H9 (cell line): ENCODE measurements at regions not wholly inside any gene's neighbourhood (a gene's known extent, or its start where the extent isn't known, plus 50 kb on each side); places are given as distances from the start of the nearest gene placed in this dataset.

Experiments used
- DNase-seq: peaks from one replicate; pipeline ENCODE4 v3.0.0-alpha.2; 2017
- H2AFZ ChIP-seq: one replicate; pipeline ENCODE4 v1.6.1; 2013; ENCODE audit warnings: mild to moderate bottlenecking, low read length, control low read depth, moderate library complexity
- H2AK5ac ChIP-seq: 2 replicates; pipeline ENCODE4 v1.6.1; 2013; ENCODE audit warnings: low read length, control low read depth, mixed read lengths; ENCODE audit not compliant: insufficient read length
- H2BK120ac ChIP-seq: one replicate; pipeline ENCODE4 v1.6.1; 2013; ENCODE audit warnings: low read depth, mild to moderate bottlenecking, low read length, control low read depth, inconsistent platforms; ENCODE audit not compliant: poor library complexity, severe bottlenecking
- H2BK12ac ChIP-seq: 2 replicates; pipeline ENCODE4 v1.6.1; 2013; ENCODE audit warnings: low read length, control low read depth, mixed read lengths, low read depth; ENCODE audit not compliant: insufficient read length
- H2BK15ac ChIP-seq: 2 replicates; pipeline ENCODE4 v1.6.1; 2013; ENCODE audit warnings: low read depth, low read length, control low read depth
- H2BK20ac ChIP-seq: one replicate; pipeline ENCODE4 v1.6.1; 2013; ENCODE audit warnings: low read depth, mild to moderate bottlenecking, low read length, control low read depth, inconsistent platforms; ENCODE audit not compliant: poor library complexity, severe bottlenecking
- H2BK5ac ChIP-seq: 2 replicates; pipeline ENCODE4 v1.6.1; 2013; ENCODE audit warnings: low read length, control low read depth, mixed read lengths; ENCODE audit not compliant: insufficient read length
- H3K14ac ChIP-seq: 2 replicates; pipeline ENCODE4 v1.6.1; 2013; ENCODE audit warnings: low read length, control low read depth; ENCODE audit not compliant: insufficient read depth
- H3K18ac ChIP-seq: 2 replicates; pipeline ENCODE4 v1.6.1; 2013; ENCODE audit warnings: low read depth, mild to moderate bottlenecking, mixed read lengths, low read length, control low read depth; ENCODE audit not compliant: insufficient read length
- H3K23ac ChIP-seq: 2 replicates; pipeline ENCODE4 v1.6.1; 2013; ENCODE audit warnings: low read length, control low read depth, mixed read lengths, low read depth; ENCODE audit not compliant: insufficient read length
- H3K23me2 ChIP-seq: 2 replicates; pipeline ENCODE4 v1.6.1; 2013; ENCODE audit warnings: low read depth, mild to moderate bottlenecking, mixed read lengths, low read length, control low read depth; ENCODE audit not compliant: insufficient read length, poor library complexity, severe bottlenecking
- H3K27ac ChIP-seq: 2 replicates; pipeline ENCODE4 v1.5.1; 2013; ENCODE audit warnings: low read length, control low read depth, mixed read lengths, low read depth; ENCODE audit not compliant: insufficient read length
- H3K27me3 ChIP-seq: 2 replicates; pipeline ENCODE4 v1.6.1; 2013; ENCODE audit warnings: low read length, control low read depth, inconsistent platforms; ENCODE audit not compliant: insufficient read depth
- H3K4ac ChIP-seq: 2 replicates; pipeline ENCODE4 v1.6.1; 2013; ENCODE audit warnings: low read depth, mild to moderate bottlenecking, control low read depth, inconsistent platforms, low read length, moderate library complexity
- H3K4me1 ChIP-seq: 2 replicates; pipeline ENCODE4 v1.6.1; 2013; ENCODE audit warnings: low read length, control low read depth, inconsistent platforms; ENCODE audit not compliant: insufficient read depth
- H3K4me2 ChIP-seq: 2 replicates; pipeline ENCODE4 v1.6.1; 2013; ENCODE audit warnings: low read length, control low read depth, mixed read lengths; ENCODE audit not compliant: insufficient read length, insufficient read depth
- H3K56ac ChIP-seq: 2 replicates; pipeline ENCODE4 v1.6.1; 2013; ENCODE audit warnings: low read depth, mild to moderate bottlenecking, mixed read lengths, low read length, control low read depth; ENCODE audit not compliant: insufficient read length
- H3K79me1 ChIP-seq: 2 replicates; pipeline ENCODE4 v1.6.1; 2013; ENCODE audit warnings: low read depth, mild to moderate bottlenecking, moderate library complexity, low read length, control low read depth, inconsistent platforms; ENCODE audit not compliant: insufficient read depth, poor library complexity, severe bottlenecking
- H3K79me2 ChIP-seq: 2 replicates; pipeline ENCODE4 v1.6.1; 2013; ENCODE audit warnings: low read length, control low read depth, inconsistent platforms; ENCODE audit not compliant: insufficient read depth
- H3K9ac ChIP-seq: 2 replicates; pipeline ENCODE4 v1.6.1; 2013; ENCODE audit warnings: low read length, control low read depth, mixed read lengths; ENCODE audit not compliant: insufficient read length; ENCODE audit errors: extremely low read depth
- H3K9me3 ChIP-seq: one replicate; pipeline ENCODE4 v1.6.1; 2013; ENCODE audit warnings: low read depth, low read length, inconsistent platforms; ENCODE audit not compliant: control insufficient read depth
- H3T11ph ChIP-seq: one replicate; pipeline ENCODE4 v1.6.1; 2013; ENCODE audit warnings: mild to moderate bottlenecking, low read length, control low read depth, inconsistent platforms
- H4K20me1 ChIP-seq: one replicate; pipeline ENCODE4 v1.6.1; 2013; ENCODE audit not compliant: control insufficient read depth, insufficient read length, insufficient read depth
- H4K5ac ChIP-seq: 2 replicates; pipeline ENCODE4 v1.6.1; 2013; ENCODE audit warnings: low read depth, mild to moderate bottlenecking, mixed read lengths, low read length, control low read depth; ENCODE audit not compliant: insufficient read length
- H4K8ac ChIP-seq: replicated peaks from 2 replicates; pipeline ENCODE4 v1.6.1; 2013; ENCODE audit warnings: low read length, control low read depth, mixed read lengths, low read depth; ENCODE audit not compliant: insufficient read length
- H4K91ac ChIP-seq: 2 replicates; pipeline ENCODE4 v1.6.1; 2013; ENCODE audit warnings: low read depth, mild to moderate bottlenecking, moderate library complexity, mixed read lengths, low read length, control low read depth; ENCODE audit not compliant: insufficient read length
- H3K27ac Mint-ChIP-seq, 3 experiments: 2 replicates in 2 of 3; 3 replicates in 1 of 3; pipeline ENCODE4 v1.8.0; 2020 to 2021; ENCODE audit warnings: mixed read lengths in 3 of 3, mild to moderate bottlenecking in 1 of 3, moderate library complexity in 1 of 3
- H3K27me3 Mint-ChIP-seq: 2 replicates; pipeline ENCODE4 v1.8.0; 2021; ENCODE audit warnings: low read depth, mild to moderate bottlenecking, moderate library complexity, mixed read lengths
- H3K36me3 Mint-ChIP-seq, 3 experiments: 2 replicates in 2 of 3; 3 replicates in 1 of 3; pipeline ENCODE4 v1.8.0; 2020 to 2021; ENCODE audit warnings: low read depth in 3 of 3, mixed read lengths in 3 of 3; ENCODE audit not compliant: insufficient read depth in 1 of 3
- H3K4me1 Mint-ChIP-seq, 2 experiments: 2 replicates each; pipeline ENCODE4 v1.8.0; 2020; ENCODE audit warnings: mixed read lengths in 2 of 2
- H3K4me3 Mint-ChIP-seq, 2 experiments: 2 replicates in 1 of 2; 3 replicates in 1 of 2; pipeline ENCODE4 v1.8.0; 2020 to 2021; ENCODE audit warnings: mild to moderate bottlenecking in 2 of 2, mixed read lengths in 2 of 2, moderate library complexity in 1 of 2
- H3K9me3 Mint-ChIP-seq, 2 experiments: 2 replicates in 1 of 2; 3 replicates in 1 of 2; pipeline ENCODE4 v1.8.0; 2020; ENCODE audit warnings: mild to moderate bottlenecking in 2 of 2, mixed read lengths in 2 of 2, moderate library complexity in 1 of 2
- WGBS: extraction: QIAGEN DNeasy Blood & Tissue Kit; methylation state at CpG from one replicate; pipeline ENCODE4 v1.1.7; 2013; ENCODE audit warnings: missing lambda C conversion rate, low lambda C conversion rate, mixed read lengths; ENCODE audit not compliant: insufficient read length; ENCODE audit errors: extremely low coverage; 5-methylcytosine and 5-hydroxymethylcytosine counted together
- TF ChIP-seq, protein P1 (sequence below): fragments of 200-600 bp; sonication (generic); conservative IDR thresholded peaks from 3 replicates; pipeline ENCODE4 v1.8.0; 2021; ENCODE audit warnings: antibody characterized with exemption, mild to moderate bottlenecking

DNA sequence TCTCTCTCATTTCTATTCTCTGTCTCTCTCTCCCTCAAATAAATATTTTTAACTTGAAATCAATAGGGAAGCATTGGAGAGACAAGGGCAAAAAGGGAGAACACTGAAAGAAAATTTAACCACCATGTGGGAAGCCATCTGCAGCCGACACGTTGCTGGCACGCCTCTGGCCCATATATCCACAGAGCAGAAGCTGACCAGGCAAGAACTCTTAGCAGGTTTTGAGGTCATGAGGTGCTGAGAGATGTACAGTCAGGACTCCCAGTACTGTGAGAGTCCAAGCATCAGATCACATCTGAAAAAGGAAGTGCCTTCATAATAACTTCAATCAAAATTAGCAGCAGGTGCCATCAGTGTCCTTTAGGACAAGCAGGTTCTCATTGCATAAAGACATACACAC, 156.6 kb downstream of the AKAIN1 start:
- peaks cover 6 to 7% of the 10 kb centered on the region in 2 experiments for H3K9me3 Mint-ChIP-seq
- DNase-seq = no peak
- TF ChIP-seq, protein P1, sequence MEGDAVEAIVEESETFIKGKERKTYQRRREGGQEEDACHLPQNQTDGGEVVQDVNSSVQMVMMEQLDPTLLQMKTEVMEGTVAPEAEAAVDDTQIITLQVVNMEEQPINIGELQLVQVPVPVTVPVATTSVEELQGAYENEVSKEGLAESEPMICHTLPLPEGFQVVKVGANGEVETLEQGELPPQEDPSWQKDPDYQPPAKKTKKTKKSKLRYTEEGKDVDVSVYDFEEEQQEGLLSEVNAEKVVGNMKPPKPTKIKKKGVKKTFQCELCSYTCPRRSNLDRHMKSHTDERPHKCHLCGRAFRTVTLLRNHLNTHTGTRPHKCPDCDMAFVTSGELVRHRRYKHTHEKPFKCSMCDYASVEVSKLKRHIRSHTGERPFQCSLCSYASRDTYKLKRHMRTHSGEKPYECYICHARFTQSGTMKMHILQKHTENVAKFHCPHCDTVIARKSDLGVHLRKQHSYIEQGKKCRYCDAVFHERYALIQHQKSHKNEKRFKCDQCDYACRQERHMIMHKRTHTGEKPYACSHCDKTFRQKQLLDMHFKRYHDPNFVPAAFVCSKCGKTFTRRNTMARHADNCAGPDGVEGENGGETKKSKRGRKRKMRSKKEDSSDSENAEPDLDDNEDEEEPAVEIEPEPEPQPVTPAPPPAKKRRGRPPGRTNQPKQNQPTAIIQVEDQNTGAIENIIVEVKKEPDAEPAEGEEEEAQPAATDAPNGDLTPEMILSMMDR = no peak
- no peak overlapping the region for H3K4ac ChIP-seq
- no peak overlapping the region for H3T11ph ChIP-seq
- H3K23ac ChIP-seq = no peak overlapping the region
- H4K8ac ChIP-seq = no peak overlapping the region
- 0 out of 2 replicates have a peak, but pooled peaks cover 3% of the 10 kb centered on the region for H3K4me1 ChIP-seq
- H4K20me1 ChIP-seq = no peaks in the 10 kb centered on the region
- peaks cover 18 to 23% of the 10 kb centered on the region in 2 experiments for H3K4me1 Mint-ChIP-seq
- H3K27ac ChIP-seq = no peak overlapping the region
- no peak overlapping the region for H2BK20ac ChIP-seq
- H3K56ac ChIP-seq = no peak overlapping the region
- no peak overlapping the region for H4K91ac ChIP-seq
- H3K27ac Mint-ChIP-seq = no peak overlapping the region
- H4K5ac ChIP-seq = no peak overlapping the region
- H3K9me3 ChIP-seq = no peaks in the 10 kb centered on the region
- H3K36me3 Mint-ChIP-seq = peaks cover 0 to 11% (median 1%) of the 10 kb centered on the region in 3 experiments; a peak in 2 of 7 replicates
- no peak overlapping the region for H2AK5ac ChIP-seq
- no peaks in the 10 kb centered on the region; the same call in 1 of the 2 replicates for H3K27me3 ChIP-seq
- WGBS = no CpG with 5 or more reads among the region's 3 CpGs
- H3K18ac ChIP-seq = no peak overlapping the region
- H2BK15ac ChIP-seq = no peak overlapping the region
- H3K4me2 ChIP-seq = no peak overlapping the region
- H2AFZ ChIP-seq = no peak overlapping the region
- no peaks in the 10 kb centered on the region for H3K23me2 ChIP-seq
- H3K79me2 ChIP-seq = no peaks in the 10 kb centered on the region
- no peak overlapping the region for H2BK120ac ChIP-seq
- H3K14ac ChIP-seq = no peak overlapping the region
- H3K9ac ChIP-seq = no peak overlapping the region
- no peak overlapping the region for H2BK12ac ChIP-seq
- H3K27me3 Mint-ChIP-seq = peaks cover 44% of the 10 kb centered on the region
- no peaks in the 10 kb centered on the region for H3K79me1 ChIP-seq
- no peak overlapping the region for H2BK5ac ChIP-seq
- H3K4me3 Mint-ChIP-seq = no peak overlapping the region
